Endothelial cell of umbilical vein (primary cell): ENCODE measurements at regions not wholly inside any gene's neighbourhood (a gene's known extent, or its start where the extent isn't known, plus 50 kb on each side); places are given as distances from the start of the nearest gene placed in this dataset.

Source experiments
- BruUV-seq: library from RNA; stranded (reverse); fragments of 400-500 nt; replicated peaks from 2 replicates; lab custom pipeline; 2021; lab: Mats Ljungman, UMichigan
- CTCF ChIA-PET: fragments of 300-600, 350-600 bp; sonication (Branson Sonifier 250); formaldehyde crosslinking; loops from one replicate; lab custom pipeline; 2021; ENCODE audit warnings: antibody characterized with exemption, inconsistent platforms; lab: Charles Lee
- POLR2A ChIA-PET: fragments of 300-600, 350-600 bp; sonication (Branson Sonifier 250); formaldehyde crosslinking; loops from one replicate; lab custom pipeline; 2021; ENCODE audit warnings: antibody characterized with exemption, inconsistent platforms; lab: Charles Lee
- DNase-seq: peaks from one replicate; pipeline ENCODE4 v3.0.0-alpha.2; 2011; ENCODE audit warnings: low read depth, low spot score
- FAIRE-seq: peaks from 2 replicates; lab custom pipeline; 2011; peaks lifted over from hg19 to GRCh38; lab: Jason Lieb, UNC
- H2AFZ ChIP-seq: 2 replicates; pipeline ENCODE4 v1.6.0; 2012; ENCODE audit warnings: low read depth, low read length, control low read depth, inconsistent platforms
- H3K27ac ChIP-seq: 2 replicates; pipeline ENCODE4 v1.5.1; 2011; ENCODE audit warnings: low read depth, mild to moderate bottlenecking, control low read depth, low read length, moderate library complexity; ENCODE audit not compliant: insufficient read depth
- H3K27me3 ChIP-seq, 2 experiments: 2 replicates each; pipeline versions ENCODE4 v1.6.0 to v1.6.1; 2011; ENCODE audit warnings: low read length in 2 of 2, mixed read lengths in 1 of 2; ENCODE audit not compliant: control insufficient read depth in 2 of 2, insufficient read depth in 2 of 2
- H3K36me3 ChIP-seq, 2 experiments: 2 replicates in 1 of 2; 3 replicates in 1 of 2; pipeline ENCODE4 v1.5.1; 2011; ENCODE audit warnings: low read length in 2 of 2, mild to moderate bottlenecking in 1 of 2, moderate library complexity in 1 of 2; ENCODE audit not compliant: control insufficient read depth in 2 of 2, insufficient read depth in 2 of 2; ENCODE audit errors: extremely low read depth in 1 of 2
- H3K4me1 ChIP-seq: 3 replicates; pipeline ENCODE4 v1.5.1; 2011; ENCODE audit warnings: mild to moderate bottlenecking, low read length; ENCODE audit not compliant: control insufficient read depth, insufficient read depth; ENCODE audit errors: extremely low read depth
- H3K4me2 ChIP-seq: 2 replicates; pipeline ENCODE4 v1.6.1; 2011; ENCODE audit warnings: low read length, control low read depth, mixed read lengths; ENCODE audit not compliant: insufficient read depth
- H3K4me3 ChIP-seq, 3 experiments: fragments of 200-600 bp in 1 of 3; sonication (generic), shearing (Covaris generic) in 1 of 3; replicated peaks in 1 of 3; 2 replicates each; pipeline ENCODE4 v1.5.1; 2011 to 2016; ENCODE audit warnings: control low read depth in 3 of 3, low read length in 3 of 3, mild to moderate bottlenecking in 2 of 3, inconsistent platforms in 1 of 3, low read depth in 1 of 3, moderate library complexity in 1 of 3; ENCODE audit not compliant: insufficient read depth in 1 of 3
- H3K79me2 ChIP-seq: 2 replicates; pipeline ENCODE4 v1.6.0; 2012; ENCODE audit warnings: low read length, inconsistent platforms; ENCODE audit not compliant: control insufficient read depth, insufficient read depth
- H3K9ac ChIP-seq: replicated peaks from 2 replicates; pipeline ENCODE3; 2011; ENCODE audit warnings: low read length, control low read depth; ENCODE audit not compliant: insufficient read depth; ENCODE audit errors: extremely low read depth
- H3K9me1 ChIP-seq: replicated peaks from 3 replicates; pipeline ENCODE4 v1.6.0; 2011; ENCODE audit warnings: mild to moderate bottlenecking, low read length; ENCODE audit not compliant: control insufficient read depth, insufficient read depth; ENCODE audit errors: extremely low read depth
- H3K9me3 ChIP-seq: replicated peaks from 2 replicates; pipeline ENCODE4 v1.5.1; 2012; ENCODE audit warnings: low read length, inconsistent platforms; ENCODE audit not compliant: control insufficient read depth, insufficient read depth
- H4K20me1 ChIP-seq: replicated peaks from 2 replicates; pipeline ENCODE3; 2011; ENCODE audit warnings: mild to moderate bottlenecking, low read length; ENCODE audit not compliant: control insufficient read depth, insufficient read depth; ENCODE audit errors: extremely low read depth
- CTCF ChIP-seq, 2 donors: IDR thresholded peaks; 1 replicate in 1 of 2; 2 replicates in 1 of 2; pipeline ENCODE4 v1.5.1; 2011; ENCODE audit warnings: low read length in 2 of 2, mild to moderate bottlenecking in 2 of 2, moderate library complexity in 2 of 2, control low read depth in 1 of 2, inconsistent platforms in 1 of 2, low read depth in 1 of 2; ENCODE audit not compliant: insufficient read depth in 1 of 2; ENCODE audit errors: extremely low read depth in 1 of 2
- EZH2 ChIP-seq: IDR thresholded peaks from 2 replicates; pipeline ENCODE4 v1.6.1; 2012; ENCODE audit warnings: borderline replicate concordance, low read depth, mild to moderate bottlenecking, moderate library complexity, low read length, inconsistent platforms; ENCODE audit not compliant: severe bottlenecking
- FOS ChIP-seq: IDR thresholded peaks from 2 replicates; pipeline ENCODE4 v1.6.1; 2011; ENCODE audit warnings: mild to moderate bottlenecking, low read length, moderate library complexity, borderline replicate concordance; ENCODE audit not compliant: insufficient read depth
- GATA2 ChIP-seq: IDR thresholded peaks from 2 replicates; pipeline ENCODE4 v1.7.0; 2011; ENCODE audit warnings: low read depth, mild to moderate bottlenecking, moderate library complexity, mixed read lengths, low read length; ENCODE audit not compliant: insufficient read length, insufficient read depth
- JUN ChIP-seq: IDR thresholded peaks from 2 replicates; pipeline ENCODE4 v1.6.1; 2011; ENCODE audit warnings: borderline replicate concordance, low read depth; ENCODE audit not compliant: insufficient read length, insufficient read depth
- MAX ChIP-seq: IDR thresholded peaks from 2 replicates; pipeline ENCODE4 v1.6.1; 2011; ENCODE audit not compliant: insufficient read depth, insufficient read length
- MYC ChIP-seq: IDR thresholded peaks from one replicate; pipeline ENCODE4 v1.6.1; 2011; ENCODE audit warnings: mild to moderate bottlenecking, low read depth, low read length
- POLR2A ChIP-seq: IDR thresholded peaks from 2 replicates; pipeline ENCODE4 v1.6.1; 2012; ENCODE audit warnings: low read depth, mild to moderate bottlenecking, control low read depth, low read length
- POLR2AphosphoS5 ChIP-seq: IDR thresholded peaks from 2 replicates; pipeline ENCODE4 v1.6.1; 2012; ENCODE audit warnings: low read depth, mild to moderate bottlenecking, control low read depth, low read length, moderate library complexity; ENCODE audit not compliant: insufficient read depth
- dilution Hi-C: fragments of 300-500 bp; cut with MboI; formaldehyde crosslinking; loops from one replicate; pipeline ENCODE4 v1.15.0; 2019; ENCODE audit warnings: low sequenced_read_pairs; ENCODE audit not compliant: extremely low pct_ligation_motif_present
- intact Hi-C: fragments of 100-400 bp; cut with micrococcal nuclease; formaldehyde crosslinking; loops from one replicate; pipeline ENCODE4 v1.10.0; 2022

DNA sequence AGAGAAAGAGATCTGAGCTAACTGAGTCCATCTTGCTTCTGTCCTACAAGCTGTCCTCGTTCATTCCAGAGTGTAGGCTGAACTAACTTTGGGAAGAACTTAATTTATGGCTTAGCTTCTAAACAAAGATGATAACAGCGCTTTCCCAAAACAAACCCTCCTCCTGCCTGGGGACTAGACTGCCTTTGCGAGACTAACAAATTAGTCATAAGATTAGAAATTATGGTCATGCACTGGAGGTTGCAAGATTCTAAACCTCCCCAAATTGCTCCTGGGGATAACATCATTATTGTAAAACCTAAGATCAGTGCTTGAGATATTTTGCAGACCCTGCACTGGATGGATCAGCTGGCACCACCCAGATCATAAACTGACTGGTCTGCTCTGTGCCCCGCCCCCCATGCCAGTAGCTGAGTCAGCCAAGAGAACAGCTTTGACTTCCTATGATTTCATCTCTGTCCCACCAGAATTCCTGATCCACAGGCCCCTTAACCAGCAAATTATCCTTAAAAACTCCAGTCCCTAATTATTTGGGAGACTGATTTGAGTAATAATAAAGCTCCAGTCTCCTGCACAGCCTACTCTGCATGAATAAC lies 883.3 kb downstream of the TRIML1 start:
- H4K20me1 ChIP-seq: no peaks in the 10 kb centered on the region
- no peak overlapping the region for H2AFZ ChIP-seq
- DNase-seq (no peak), FAIRE-seq (no peak)
- ChIA-PET POLR2A (no interaction called here), CTCF (interaction anchor here (1.2 kb wide), 1 partner anchor 8 kb away, joined by 3 read pairs; no protein-coding TSS in a partner anchor)
- H3K9me3 ChIP-seq: peaks cover 6% of the 10 kb centered on the region
- H3K36me3 ChIP-seq: no peaks in the 10 kb centered on the region
- intact Hi-C loops (no loop called here), dilution Hi-C loops (no loop called here)
- H3K9me1 ChIP-seq: no peaks in the 10 kb centered on the region
- no TSS peak for BruUV-seq
- H3K4me2 ChIP-seq: no peak overlapping the region
- no peak overlapping the region for H3K9ac ChIP-seq
- no peaks in the 10 kb centered on the region for H3K4me1 ChIP-seq
- TF ChIP-seq MAX (no peak), POLR2A (no peak), CTCF (IDR thresholded peaks at IDR 0.05; ENCODE audit: extremely low read depth in 1 of 2, insufficient read depth in 1 of 2, low read depth in 1 of 2, low read length in 2 of 2) (no peak), MYC (no peak), EZH2 (no peak), POLR2AphosphoS5 (no peak), GATA2 (no peak), JUN (no peak), FOS (no peak)
- H3K27ac ChIP-seq: no peak overlapping the region
- no peak overlapping the region for H3K4me3 ChIP-seq
- no peaks in the 10 kb centered on the region for H3K79me2 ChIP-seq
- H3K27me3 ChIP-seq: no peaks in the 10 kb centered on the region
